Caco-2 (cell line): ENCODE measurements at regions not wholly inside any gene's neighbourhood (a gene's known extent, or its start where the extent isn't known, plus 50 kb on each side); places are given as distances from the start of the nearest gene placed in this dataset.
"Not testable (repeated sequence)": the region's sequence is repeated elsewhere in the genome, so short reads cannot be mapped to it uniquely, and the experiment has no call there.

Experiments
- BruUV-seq: library from RNA; stranded (reverse); fragments of 400-500 nt; replicated peaks from 2 replicates; lab custom pipeline; 2021; lab: Mats Ljungman, UMichigan
- CTCF ChIA-PET: fragments of 300-600 bp; sonication (Branson Sonifier 250); formaldehyde crosslinking; loops from one replicate; lab custom pipeline; 2022; ENCODE audit warnings: antibody characterized with exemption; lab: Charles Lee
- POLR2A ChIA-PET: fragments of 300-600 bp; sonication (Branson Sonifier 250); formaldehyde crosslinking; loops from one replicate; lab custom pipeline; 2022; ENCODE audit warnings: antibody characterized with exemption; lab: Charles Lee
- DNase-seq, 2 experiments: peaks; one replicate each; pipeline versions ENCODE4 v3.0.0 to v3.0.0-alpha.2; 2020 to 2022
- H3K27me3 ChIP-seq: replicated peaks from 2 replicates; pipeline ENCODE4 v1.6.0; 2011; ENCODE audit warnings: low read length; ENCODE audit not compliant: control insufficient read depth, insufficient read depth
- H3K36me3 ChIP-seq: 2 replicates; pipeline ENCODE4 v1.5.1; 2011; ENCODE audit warnings: low read length; ENCODE audit not compliant: control insufficient read depth, insufficient read depth
- H3K4me1 ChIP-seq: fragments of 250-450 bp; sonication (Bioruptor Pico); 2 replicates; pipeline ENCODE4 v1.5.1; 2020; ENCODE audit warnings: mild to moderate bottlenecking
- H3K4me3 ChIP-seq: 2 replicates; pipeline ENCODE4 v1.5.1; 2011; ENCODE audit warnings: low read depth, mild to moderate bottlenecking, control low read depth, low read length
- H3K9me3 ChIP-seq: fragments of 250-450 bp; sonication (Bioruptor Pico); 2 replicates; pipeline ENCODE4 v1.5.1; 2020; ENCODE audit warnings: mild to moderate bottlenecking, moderate library complexity
- H3K27ac Mint-ChIP-seq: one replicate; pipeline ENCODE4 v1.8.0; 2022; ENCODE audit warnings: mixed read lengths; ENCODE audit not compliant: unreplicated experiment
- H3K27me3 Mint-ChIP-seq: one replicate; pipeline ENCODE4 v1.8.0; 2022; ENCODE audit warnings: mixed read lengths; ENCODE audit not compliant: insufficient read depth, unreplicated experiment
- H3K36me3 Mint-ChIP-seq: one replicate; pipeline ENCODE4 v1.8.0; 2022; ENCODE audit warnings: mild to moderate bottlenecking, mixed read lengths; ENCODE audit not compliant: insufficient read depth, unreplicated experiment
- H3K4me1 Mint-ChIP-seq: one replicate; pipeline ENCODE4 v1.8.0; 2022; ENCODE audit warnings: low read depth, mixed read lengths; ENCODE audit not compliant: unreplicated experiment
- H3K4me3 Mint-ChIP-seq: one replicate; pipeline ENCODE4 v1.8.0; 2022; ENCODE audit warnings: mild to moderate bottlenecking, moderate library complexity, mixed read lengths; ENCODE audit not compliant: unreplicated experiment
- H3K9me3 Mint-ChIP-seq: one replicate; pipeline ENCODE4 v1.8.0; 2022; ENCODE audit warnings: mixed read lengths; ENCODE audit not compliant: unreplicated experiment
- CTCF ChIP-seq, 2 experiments: fragments of 200-600 bp in 1 of 2; IDR thresholded peaks; 1 replicate in 1 of 2; 2 replicates in 1 of 2; pipeline versions ENCODE4 v1.5.1 to v1.8.0; 2011 to 2022; ENCODE audit warnings: antibody characterized with exemption in 1 of 2, control low read depth in 1 of 2, inconsistent platforms in 1 of 2, low read depth in 1 of 2, low read length in 1 of 2, mild to moderate bottlenecking in 1 of 2, moderate library complexity in 1 of 2; ENCODE audit not compliant: insufficient read depth in 1 of 2, severe bottlenecking in 1 of 2, unreplicated experiment in 1 of 2
- intact Hi-C: fragments of 100-400 bp; cut with micrococcal nuclease; formaldehyde crosslinking; loops from one replicate; pipeline ENCODE4 v1.10.0; 2022; ENCODE audit not compliant: unreplicated experiment

- BruUV-seq = no TSS peak
- CTCF ChIA-PET = no interaction called here
- H3K27ac Mint-ChIP-seq = no peak overlapping the region
Measured at GRCh38 chr12:72178871-72179270, 93.3 kb upstream of the TRHDE start.

GRCh38 chr12:72179841-72180240, 92.3 kb upstream of the TRHDE start:
- ChIA-PET CTCF (no interaction called here), POLR2A (no interaction called here)
- Mint-ChIP-seq H3K4me3 (no peak overlapping the region), H3K36me3 (no peaks in the 10 kb centered on the region), H3K27me3 (peaks cover 2% of the 10 kb centered on the region), H3K9me3 (no peaks in the 10 kb centered on the region), H3K4me1 (no peaks in the 10 kb centered on the region), H3K27ac (no peak overlapping the region)
- DNase-seq = no peak
- H3K9me3 ChIP-seq = no peaks in the 10 kb centered on the region
- intact Hi-C loops = no loop called here
- BruUV-seq = no TSS peak
- no peaks in the 10 kb centered on the region for H3K36me3 ChIP-seq
- no peak for TF ChIP-seq CTCF (IDR thresholded peaks at IDR 0.05; ENCODE audit: insufficient read depth in 1 of 2, low read depth in 1 of 2, low read length in 1 of 2, severe bottlenecking in 1 of 2, unreplicated experiment in 1 of 2)
- H3K4me1 ChIP-seq = no peaks in the 10 kb centered on the region
- H3K4me3 ChIP-seq = no peak overlapping the region
- H3K27me3 ChIP-seq = no peaks in the 10 kb centered on the region

More at GRCh38 chr12:72178871-72179270, 93.3 kb upstream of the TRHDE start:
- H3K9me3 Mint-ChIP-seq = no peaks in the 10 kb centered on the region
- intact Hi-C loops = no loop called here
- H3K27me3 ChIP-seq = no peaks in the 10 kb centered on the region
- no peaks in the 10 kb centered on the region for H3K4me1 ChIP-seq
- POLR2A ChIA-PET = no interaction called here
- peaks cover 6% of the 10 kb centered on the region for H3K27me3 Mint-ChIP-seq
- H3K4me3 Mint-ChIP-seq = no peak overlapping the region
- TF ChIP-seq CTCF (IDR thresholded peaks at IDR 0.05; ENCODE audit: insufficient read depth in 1 of 2, low read depth in 1 of 2, low read length in 1 of 2, severe bottlenecking in 1 of 2, unreplicated experiment in 1 of 2) = no peak
- no peaks in the 10 kb centered on the region for H3K36me3 Mint-ChIP-seq
- H3K9me3 ChIP-seq = no peaks in the 10 kb centered on the region
- H3K4me1 Mint-ChIP-seq = no peaks in the 10 kb centered on the region
- H3K4me3 ChIP-seq = no peak overlapping the region
- no peaks in the 10 kb centered on the region for H3K36me3 ChIP-seq
- DNase-seq = no peak

DNA sequence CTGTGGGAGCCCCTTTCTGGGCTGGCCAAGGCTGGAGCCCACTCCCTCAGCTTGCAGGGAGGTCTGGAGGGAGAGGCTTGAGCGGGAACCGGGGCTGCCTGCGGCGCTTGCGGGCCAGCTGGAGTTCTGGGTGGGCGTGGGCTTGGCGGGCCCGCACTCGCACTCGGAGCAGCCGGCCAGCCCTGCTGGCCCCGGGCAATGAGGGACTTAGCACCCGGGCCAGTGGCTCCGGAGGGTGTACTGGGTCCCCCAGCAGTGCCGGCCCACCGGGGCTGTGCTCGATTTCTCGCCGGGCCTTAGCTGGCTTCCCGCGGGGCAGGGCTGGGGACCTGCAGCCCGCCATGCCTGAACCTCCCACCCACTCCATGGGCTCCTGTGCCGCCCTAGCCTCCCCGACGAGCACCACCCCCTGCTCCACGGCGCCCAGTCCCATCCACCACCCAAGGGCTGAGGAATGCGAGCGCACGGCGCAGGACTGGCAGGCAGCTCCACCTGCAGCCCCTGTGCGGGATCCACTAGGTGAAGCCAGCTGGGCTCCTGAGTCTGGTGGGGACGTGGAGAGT, 87.1 kb upstream of the TRHDE start:
- H3K27me3 ChIP-seq, H3K36me3 Mint-ChIP-seq, H3K4me1 ChIP-seq, H3K9me3 ChIP-seq, H3K4me1 Mint-ChIP-seq, H3K9me3 Mint-ChIP-seq, intact Hi-C loops, H3K4me3 Mint-ChIP-seq, H3K27me3 Mint-ChIP-seq, CTCF ChIA-PET, H3K36me3 ChIP-seq, DNase-seq, POLR2A ChIA-PET, BruUV-seq, H3K27ac Mint-ChIP-seq, H3K4me3 ChIP-seq: not testable (repeated sequence)

- no TSS peak for BruUV-seq
- H3K4me1 ChIP-seq = no peaks in the 10 kb centered on the region
- POLR2A ChIA-PET = no interaction called here
- H3K9me3 ChIP-seq = no peaks in the 10 kb centered on the region
- no peaks in the 10 kb centered on the region for H3K36me3 ChIP-seq
- intact Hi-C loops = no loop called here
- H3K27me3 ChIP-seq = no peaks in the 10 kb centered on the region
- no peak overlapping the region for H3K4me3 Mint-ChIP-seq
- peaks cover 2% of the 10 kb centered on the region for H3K27me3 Mint-ChIP-seq
- H3K4me1 Mint-ChIP-seq = no peaks in the 10 kb centered on the region
- CTCF ChIA-PET = no interaction called here
- no peak for TF ChIP-seq CTCF (IDR thresholded peaks at IDR 0.05; ENCODE audit: insufficient read depth in 1 of 2, low read depth in 1 of 2, low read length in 1 of 2, severe bottlenecking in 1 of 2, unreplicated experiment in 1 of 2)
- no peak overlapping the region for H3K27ac Mint-ChIP-seq
- H3K9me3 Mint-ChIP-seq = no peaks in the 10 kb centered on the region
- DNase-seq = no peak
- H3K4me3 ChIP-seq = no peak overlapping the region
- H3K36me3 Mint-ChIP-seq = no peaks in the 10 kb centered on the region
Measured at GRCh38 chr12:72189266-72189665, 82.9 kb upstream of the TRHDE start.
